ENCODE measurements at regions not wholly inside any gene's neighbourhood (a gene's known extent, or its start where the extent isn't known, plus 50 kb on each side); places are given as distances from the start of the nearest gene placed in this dataset.

GRCh38 chr20:12641619-12642018 is 367.2 kb upstream of the SPTLC3 start:
- TF ChIP-seq GATA2 (IDR thresholded peaks at IDR 0.05; ENCODE audit: low read depth, low read length) (no peak), GATA3 (IDR thresholded peaks at IDR 0.05; ENCODE audit: low read depth, low read length) (no peak)

Measured in SH-SY5Y (cell line).